SK-N-SH (cell line): ENCODE measurements at regions not wholly inside any gene's neighbourhood (a gene's known extent, or its start where the extent isn't known, plus 50 kb on each side); places are given as distances from the start of the nearest gene placed in this dataset.

Experiments used
- CTCF ChIA-PET: fragments of 300-600, 350-600 bp; formaldehyde crosslinking; extraction: SDS; loops from one replicate; lab custom pipeline; 2021; lab: Yijun Ruan, JAX
- POLR2A ChIA-PET: fragments of 350-600 bp; sonication (Branson Sonifier 250); formaldehyde crosslinking; extraction: SDS; loops from one replicate; lab custom pipeline; 2020; ENCODE audit warnings: antibody characterized with exemption, inconsistent platforms; lab: Yijun Ruan, JAX
- DNase-seq: peaks from one replicate; pipeline ENCODE4 v3.0.0; 2012
- H2AFZ ChIP-seq: fragments of 200-600 bp; sonication (generic); 2 replicates; pipeline ENCODE4 v1.8.1; 2016; ENCODE audit warnings: antibody characterized with exemption, mild to moderate bottlenecking, low read depth
- H3F3A ChIP-seq: fragments of 200-600 bp; sonication (generic); replicated peaks from 2 replicates; pipeline ENCODE3; 2016; ENCODE audit warnings: antibody characterized with exemption, mild to moderate bottlenecking; ENCODE audit not compliant: insufficient read depth
- H3K27ac ChIP-seq, 2 experiments: fragments of 200-500 bp in 1 of 2; fragments of 200-600 bp in 1 of 2; sonication (Bioruptor generic) in 1 of 2; sonication (generic), shearing (Covaris generic) in 1 of 2; 2 replicates each; pipeline versions ENCODE4 v1.5.1 to v1.6.1; 2014 to 2016; ENCODE audit warnings: low read depth in 2 of 2, inconsistent platforms in 1 of 2, low read length in 1 of 2, mild to moderate bottlenecking in 1 of 2, mixed read lengths in 1 of 2
- H3K27me3 ChIP-seq: fragments of 200-600 bp; sonication (generic), shearing (Covaris generic); 2 replicates; pipeline ENCODE4 v1.6.1; 2016; ENCODE audit warnings: mixed run types; ENCODE audit not compliant: insufficient read depth
- H3K36me3 ChIP-seq, 2 experiments: fragments of 200-500 bp in 1 of 2; fragments of 200-600 bp in 1 of 2; sonication (Bioruptor generic) in 1 of 2; sonication (generic) in 1 of 2; replicated peaks in 1 of 2; 2 replicates each; pipeline versions ENCODE3 to v1.5.1; 2014 to 2016; ENCODE audit warnings: low read length in 1 of 2, mild to moderate bottlenecking in 1 of 2; ENCODE audit not compliant: insufficient read depth in 2 of 2, control insufficient read depth in 1 of 2
- H3K4me1 ChIP-seq, 2 experiments: fragments of 200-500 bp in 1 of 2; fragments of 200-600 bp in 1 of 2; sonication (Bioruptor generic) in 1 of 2; sonication (generic), shearing (Covaris generic) in 1 of 2; 2 replicates each; pipeline versions ENCODE4 v1.5.1 to v1.6.1; 2014 to 2016; ENCODE audit warnings: low read depth in 1 of 2, low read length in 1 of 2, mixed run types in 1 of 2; ENCODE audit not compliant: insufficient read depth in 2 of 2, control insufficient read depth in 1 of 2
- H3K4me2 ChIP-seq: fragments of 200-600 bp; sonication (generic), shearing (Covaris generic); 2 replicates; pipeline ENCODE4 v1.6.1; 2017; ENCODE audit warnings: mixed run types
- H3K4me3 ChIP-seq, 2 experiments: fragments of 200-500 bp in 1 of 2; fragments of 200-600 bp in 1 of 2; sonication (Bioruptor generic) in 1 of 2; sonication (generic), shearing (Covaris generic) in 1 of 2; 2 replicates each; pipeline versions ENCODE4 v1.5.1 to v1.8.1; 2014 to 2016; ENCODE audit warnings: low read depth in 2 of 2, inconsistent platforms in 1 of 2, low read length in 1 of 2, mild to moderate bottlenecking in 1 of 2, mixed read lengths in 1 of 2, moderate library complexity in 1 of 2
- H3K79me2 ChIP-seq: fragments of 200-600 bp; sonication (generic); 2 replicates; pipeline ENCODE4 v1.8.1; 2017; ENCODE audit warnings: mild to moderate bottlenecking; ENCODE audit not compliant: insufficient read depth
- H3K9ac ChIP-seq: fragments of 200-600 bp; sonication (generic); 2 replicates; pipeline ENCODE4 v1.6.1; 2017; ENCODE audit warnings: mixed run types
- H3K9me2 ChIP-seq: fragments of 200-600 bp; sonication (generic); 2 replicates; pipeline ENCODE4 v1.6.1; 2017; ENCODE audit warnings: mixed run types
- H3K9me3 ChIP-seq: fragments of 200-600 bp; sonication (generic); 2 replicates; pipeline ENCODE4 v1.6.1; 2017; ENCODE audit warnings: mixed run types, mild to moderate bottlenecking, moderate library complexity
- H4K20me1 ChIP-seq: fragments of 200-600 bp; sonication (generic); 2 replicates; pipeline ENCODE4 v1.6.1; 2017; ENCODE audit warnings: mild to moderate bottlenecking, mixed run types; ENCODE audit not compliant: insufficient read depth
- ELF1 ChIP-seq: IDR thresholded peaks from 2 replicates; pipeline ENCODE4 v1.4.0; 2012
- EP300 ChIP-seq, 2 experiments: IDR thresholded peaks; 2 replicates each; pipeline versions ENCODE4 v1.4.0 to v1.6.1; 2012; ENCODE audit warnings: borderline replicate concordance in 1 of 2, low read depth in 1 of 2, low read length in 1 of 2
- EZH2phosphoT487 ChIP-seq: fragments of 200-600 bp; sonication (generic); IDR thresholded peaks from 2 replicates; pipeline ENCODE4 v1.6.1; 2017; ENCODE audit warnings: low read depth, mixed run types, mild to moderate bottlenecking, antibody characterized with exemption, moderate library complexity, borderline replicate concordance
- FOXM1 ChIP-seq: IDR thresholded peaks from 2 replicates; pipeline ENCODE4 v1.4.0; 2012; ENCODE audit warnings: low read depth, mild to moderate bottlenecking
- GABPA ChIP-seq: IDR thresholded peaks from 2 replicates; pipeline ENCODE4 v1.4.0; 2012; ENCODE audit warnings: low read depth, mild to moderate bottlenecking
- IRF3 ChIP-seq: fragments of 150-350 bp; IDR thresholded peaks from 2 replicates; pipeline ENCODE4 v1.6.1; 2016; ENCODE audit warnings: mild to moderate bottlenecking, low read depth, low read length
- JUND ChIP-seq: IDR thresholded peaks from 2 replicates; pipeline ENCODE4 v1.4.0; 2012
- MEF2A ChIP-seq: IDR thresholded peaks from 2 replicates; pipeline ENCODE4 v1.4.0; 2012; ENCODE audit warnings: low read depth, borderline replicate concordance
- NFIC ChIP-seq: IDR thresholded peaks from 2 replicates; pipeline ENCODE4 v1.4.0; 2012; ENCODE audit warnings: borderline replicate concordance
- NRF1 ChIP-seq: IDR thresholded peaks from 2 replicates; pipeline ENCODE4 v1.6.1; 2012; ENCODE audit warnings: low read depth, mild to moderate bottlenecking, low read length
- POLR2AphosphoS5 ChIP-seq: IDR thresholded peaks from 2 replicates; pipeline ENCODE4 v1.6.1; 2012; ENCODE audit warnings: low read depth, low read length
- RAD21 ChIP-seq: IDR thresholded peaks from 2 replicates; pipeline ENCODE4 v1.6.1; 2012; ENCODE audit warnings: mild to moderate bottlenecking, low read length
- RCOR1 ChIP-seq: fragments of 150-350 bp; IDR thresholded peaks from 2 replicates; pipeline ENCODE4 v1.6.1; 2017; ENCODE audit warnings: antibody characterized with exemption, low read length
- RXRA ChIP-seq: IDR thresholded peaks from 2 replicates; pipeline ENCODE4 v1.4.0; 2012; ENCODE audit warnings: low read depth, mild to moderate bottlenecking, borderline replicate concordance
- SIN3A ChIP-seq: IDR thresholded peaks from 2 replicates; pipeline ENCODE4 v1.6.1; 2012; ENCODE audit warnings: low read depth, mild to moderate bottlenecking, low read length, moderate library complexity, borderline replicate concordance
- TAF1 ChIP-seq: IDR thresholded peaks from 2 replicates; pipeline ENCODE4 v1.6.1; 2012; ENCODE audit warnings: low read depth, mild to moderate bottlenecking, low read length, moderate library complexity, borderline replicate concordance
- TCF12 ChIP-seq: IDR thresholded peaks from 2 replicates; pipeline ENCODE4 v1.4.0; 2012
- USF2 ChIP-seq: fragments of 150-350 bp; IDR thresholded peaks from 2 replicates; pipeline ENCODE4 v1.6.1; 2017; ENCODE audit warnings: antibody characterized with exemption, low read length, low read depth, borderline replicate concordance
- WGBS: methylation state at CpG from one replicate; pipeline ENCODE4 v1.1.6; 2017; ENCODE audit warnings: low lambda C conversion rate; 5-methylcytosine and 5-hydroxymethylcytosine counted together

GRCh38 chr1:29948581-29948980 lies 712.3 kb downstream of the PTPRU start:
- Histone ChIP-seq H3K4me2 (no peak overlapping the region), H3K36me3 (no peaks in the 10 kb centered on the region), H3K79me2 (no peaks in the 10 kb centered on the region), H3F3A (no peaks in the 10 kb centered on the region), H4K20me1 (no peaks in the 10 kb centered on the region), H3K9me3 (no peaks in the 10 kb centered on the region), H2AFZ (no peak overlapping the region), H3K27ac (no peak overlapping the region), H3K4me3 (no peak overlapping the region), H3K27me3 (no peaks in the 10 kb centered on the region), H3K9me2 (no peaks in the 10 kb centered on the region), H3K4me1 (peaks cover 0 to 6% of the 10 kb centered on the region in 2 experiments; a peak in 1 of 4 replicates), H3K9ac (no peak overlapping the region)
- DNase-seq = no peak
- 57% methylated on average over 8 of the region's 8 CpGs for WGBS
- ChIA-PET CTCF (no interaction called here), POLR2A (no interaction called here)
- TF ChIP-seq USF2 (no peak), FOXM1 (no peak), TCF12 (no peak), GABPA (no peak), NFIC (no peak), TAF1 (no peak), POLR2AphosphoS5 (no peak), RXRA (no peak), NRF1 (no peak), IRF3 (no peak), JUND (no peak), EP300 (IDR thresholded peaks at IDR 0.05; ENCODE audit: borderline replicate concordance in 1 of 2, low read depth in 1 of 2, low read length in 1 of 2) (no peak)

GRCh38 chr1:29946057-29946456 lies 709.7 kb downstream of the PTPRU start:
- CTCF ChIA-PET = interaction anchor here (1.2 kb wide), 1 partner anchor 139 kb away, joined by 3 read pairs; no protein-coding TSS in a partner anchor
- Histone ChIP-seq H3K4me1 (peaks cover 0 to 6% of the 10 kb centered on the region in 2 experiments; a peak in 1 of 4 replicates), H3K79me2 (no peaks in the 10 kb centered on the region), H3K9ac (no peak overlapping the region), H3K9me3 (no peaks in the 10 kb centered on the region), H3K27me3 (no peaks in the 10 kb centered on the region), H3F3A (no peaks in the 10 kb centered on the region), H3K9me2 (no peaks in the 10 kb centered on the region), H3K36me3 (no peaks in the 10 kb centered on the region), H4K20me1 (no peaks in the 10 kb centered on the region), H3K27ac (no peak overlapping the region), H2AFZ (no peak overlapping the region), H3K4me2 (no peak overlapping the region), H3K4me3 (no peak overlapping the region)
- no peak for TF ChIP-seq NFIC
- TF ChIP-seq MEF2A = no peak
- no peak for TF ChIP-seq RAD21
- no peak for TF ChIP-seq TAF1
- no peak for TF ChIP-seq FOXM1
- TF ChIP-seq NRF1 = no peak
- TF ChIP-seq SIN3A = no peak
- no peak for TF ChIP-seq RXRA
- TF ChIP-seq ELF1 = no peak
- TF ChIP-seq TCF12 = no peak
- TF ChIP-seq EZH2phosphoT487 = no peak
- TF ChIP-seq RCOR1 = no peak
- no peak for TF ChIP-seq GABPA
- DNase-seq = no peak
- POLR2A ChIA-PET = no interaction called here
- WGBS = 41% methylated on average over 3 of the region's 3 CpGs
